ENCODE measurements at regions not wholly inside any gene's neighbourhood (a gene's known extent, or its start where the extent isn't known, plus 50 kb on each side); places are given as distances from the start of the nearest gene placed in this dataset.

- TF ChIP-seq, protein P1, sequence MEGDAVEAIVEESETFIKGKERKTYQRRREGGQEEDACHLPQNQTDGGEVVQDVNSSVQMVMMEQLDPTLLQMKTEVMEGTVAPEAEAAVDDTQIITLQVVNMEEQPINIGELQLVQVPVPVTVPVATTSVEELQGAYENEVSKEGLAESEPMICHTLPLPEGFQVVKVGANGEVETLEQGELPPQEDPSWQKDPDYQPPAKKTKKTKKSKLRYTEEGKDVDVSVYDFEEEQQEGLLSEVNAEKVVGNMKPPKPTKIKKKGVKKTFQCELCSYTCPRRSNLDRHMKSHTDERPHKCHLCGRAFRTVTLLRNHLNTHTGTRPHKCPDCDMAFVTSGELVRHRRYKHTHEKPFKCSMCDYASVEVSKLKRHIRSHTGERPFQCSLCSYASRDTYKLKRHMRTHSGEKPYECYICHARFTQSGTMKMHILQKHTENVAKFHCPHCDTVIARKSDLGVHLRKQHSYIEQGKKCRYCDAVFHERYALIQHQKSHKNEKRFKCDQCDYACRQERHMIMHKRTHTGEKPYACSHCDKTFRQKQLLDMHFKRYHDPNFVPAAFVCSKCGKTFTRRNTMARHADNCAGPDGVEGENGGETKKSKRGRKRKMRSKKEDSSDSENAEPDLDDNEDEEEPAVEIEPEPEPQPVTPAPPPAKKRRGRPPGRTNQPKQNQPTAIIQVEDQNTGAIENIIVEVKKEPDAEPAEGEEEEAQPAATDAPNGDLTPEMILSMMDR (IDR thresholded peaks at IDR 0.05): no peak
- no peak for TF ChIP-seq POLR2A (IDR thresholded peaks at IDR 0.05)
Measured at GRCh38 chr1:2891923-2892448, 90.5 kb upstream of the TTC34 start.

Measured in adrenal gland (tissue), 5 donors.